Heart left ventricle (tissue), 16 donors: ENCODE measurements at regions not wholly inside any gene's neighbourhood (a gene's known extent, or its start where the extent isn't known, plus 50 kb on each side); places are given as distances from the start of the nearest gene placed in this dataset.

Source experiments
- ATAC-seq, 4 donors: fragments of 200-7000 bp; cut with Tn5 transposase; one replicate each; pipeline ENCODE4 v1.9.1; 2020 to 2022; ENCODE audit warnings: moderate library complexity in 4 of 4, mild to moderate bottlenecking in 3 of 4, moderate number of reproducible peaks in 1 of 4
- DNase-seq, 5 donors: peaks; one replicate each; pipeline ENCODE4 v3.0.0-alpha.2; 2020
- H3K27ac ChIP-seq, 12 donors: fragments of 200-600 bp; sonication (generic) in 4 of 12; one replicate each; pipeline versions ENCODE4 v1.5.0 to v1.8.0; 2016 to 2022; ENCODE audit warnings: mild to moderate bottlenecking in 2 of 12
- H3K27me3 ChIP-seq, 9 donors: fragments of 200-600 bp; sonication (generic) in 2 of 9; one replicate each; pipeline versions ENCODE4 v1.5.1 to v1.8.0; 2016 to 2022; ENCODE audit warnings: mild to moderate bottlenecking in 3 of 9
- H3K36me3 ChIP-seq, 9 donors: fragments of 200-600 bp; sonication (generic) in 2 of 9; one replicate each; pipeline versions ENCODE4 v1.5.0 to v1.8.0; 2018 to 2022; ENCODE audit warnings: mild to moderate bottlenecking in 2 of 9
- H3K4me1 ChIP-seq, 12 donors: fragments of 200-600 bp; sonication (generic) in 4 of 12; one replicate each; pipeline versions ENCODE4 v1.5.0 to v1.8.0; 2016 to 2022; ENCODE audit warnings: mild to moderate bottlenecking in 3 of 12
- H3K4me3 ChIP-seq, 12 donors: fragments of 200-600 bp; sonication (generic) in 4 of 12; one replicate each; pipeline versions ENCODE4 v1.5.0 to v1.8.0; 2017 to 2022; ENCODE audit warnings: mild to moderate bottlenecking in 9 of 12, moderate library complexity in 4 of 12
- H3K9me3 ChIP-seq, 12 donors: fragments of 200-600 bp; sonication (generic) in 4 of 12; one replicate each; pipeline versions ENCODE4 v1.5.0 to v1.8.0; 2016 to 2022; ENCODE audit warnings: mild to moderate bottlenecking in 1 of 12
- POLR2A ChIP-seq, 2 donors: fragments of 450-650 bp; IDR thresholded peaks; one replicate each; pipeline ENCODE4 v1.6.1; 2017; ENCODE audit warnings: antibody characterized with exemption in 2 of 2, mild to moderate bottlenecking in 2 of 2, moderate library complexity in 2 of 2
- WGBS, 4 donors: extraction: QIAGEN DNeasy Blood & Tissue Kit in 2 of 4; methylation state at CpG; one replicate each; pipeline versions ENCODE4 v1.1.5 to v1.1.7; 2013 to 2018; 5-methylcytosine and 5-hydroxymethylcytosine counted together
- intact Hi-C, 10 donors: fragments of 100-400 bp; cut with DNase I; formaldehyde crosslinking; loops; one replicate each; pipeline versions ENCODE4 v1.11.1 to v1.14.2; 2022
- TF ChIP-seq, protein P1 (sequence below), 12 donors: fragments of 200-600 bp; sonication (generic) in 4 of 12; IDR thresholded peaks; one replicate each; pipeline versions ENCODE4 v1.5.0 to v1.8.0; 2018 to 2022; ENCODE audit warnings: antibody characterized with exemption in 12 of 12, mild to moderate bottlenecking in 5 of 12
- donor health status: ischemic (EF 13 %, LVEDD 7.1; RV severe dilation, severe dysfunction).
- donor health status: healthy with polysubstance abuse.
- donor health status: DM: no; HTN: yes; CAD: no.
- donor health status: DM: no; HTN: no; CAD: no.
- donor health status: ischemic (EF 25% LVEDD 6.9; RV normal size, moderate dysfunction).
- donor health status: ischemic (EF 25% LVEDD 5.7; RV mildly dilated, moderate dysfunction).
- donor health status: healthy.
- donor health status: DM: yes; HTN: yes; CAD: no.
- donor health status: ischemic (EF 35%, LVEDD 5.7; RV mildly dilated, moderate dysfunction).
- donor health status: nonischemic (EF 11% LVEDD 7.7; RV severe dilation, severe dysfunction).
- donor health status: DM: yes; HTN: yes; CAD: no.
- donor health status: PGD.
- donor health status: ischemic (EF 29% LVEDD 5.4; RV normal size, mild dysfunction).
- donor health status: nonischemic (EF 23%, LVEDD 6.1; RV moderate dilation, normal function).

DNA sequence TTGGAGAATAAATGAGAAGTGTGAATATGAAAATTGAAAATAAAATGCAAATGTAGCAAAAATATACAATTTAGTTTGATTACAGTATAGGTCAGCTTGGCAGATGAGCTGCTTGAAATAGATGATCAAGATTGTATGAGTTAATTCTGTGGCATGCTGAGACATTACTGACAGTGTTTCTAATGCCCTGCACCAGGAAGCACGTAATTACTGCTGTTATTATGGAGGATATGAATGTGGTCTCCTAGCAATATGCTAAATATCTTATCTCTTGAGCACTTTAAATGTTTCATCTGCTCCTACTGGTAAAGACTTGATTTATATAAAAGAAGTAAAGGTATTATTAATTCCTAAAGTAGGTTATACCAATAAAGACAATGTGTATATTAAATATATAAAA is 1015.5 kb downstream of the PLOD2 start:
- Histone ChIP-seq H3K4me3 (no peak overlapping the region), H3K27ac (no peak overlapping the region), H3K4me1 (no peaks in the 10 kb centered on the region), H3K9me3 (peaks cover 0 to 4% (median 0%) of the 10 kb centered on the region in 12 donors), H3K36me3 (no peaks in the 10 kb centered on the region), H3K27me3 (no peaks in the 10 kb centered on the region)
- ATAC-seq (no peak), DNase-seq (no peak)
- intact Hi-C loops, result no loop called here
- WGBS, 4 donors, result 24 to 35% (median 33%) methylated on average over 1 of the region's 1 CpG
- TF ChIP-seq, protein P1, sequence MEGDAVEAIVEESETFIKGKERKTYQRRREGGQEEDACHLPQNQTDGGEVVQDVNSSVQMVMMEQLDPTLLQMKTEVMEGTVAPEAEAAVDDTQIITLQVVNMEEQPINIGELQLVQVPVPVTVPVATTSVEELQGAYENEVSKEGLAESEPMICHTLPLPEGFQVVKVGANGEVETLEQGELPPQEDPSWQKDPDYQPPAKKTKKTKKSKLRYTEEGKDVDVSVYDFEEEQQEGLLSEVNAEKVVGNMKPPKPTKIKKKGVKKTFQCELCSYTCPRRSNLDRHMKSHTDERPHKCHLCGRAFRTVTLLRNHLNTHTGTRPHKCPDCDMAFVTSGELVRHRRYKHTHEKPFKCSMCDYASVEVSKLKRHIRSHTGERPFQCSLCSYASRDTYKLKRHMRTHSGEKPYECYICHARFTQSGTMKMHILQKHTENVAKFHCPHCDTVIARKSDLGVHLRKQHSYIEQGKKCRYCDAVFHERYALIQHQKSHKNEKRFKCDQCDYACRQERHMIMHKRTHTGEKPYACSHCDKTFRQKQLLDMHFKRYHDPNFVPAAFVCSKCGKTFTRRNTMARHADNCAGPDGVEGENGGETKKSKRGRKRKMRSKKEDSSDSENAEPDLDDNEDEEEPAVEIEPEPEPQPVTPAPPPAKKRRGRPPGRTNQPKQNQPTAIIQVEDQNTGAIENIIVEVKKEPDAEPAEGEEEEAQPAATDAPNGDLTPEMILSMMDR (IDR thresholded peaks at IDR 0.05), result no peak
- TF ChIP-seq POLR2A (IDR thresholded peaks at IDR 0.05), result no peak

DNA sequence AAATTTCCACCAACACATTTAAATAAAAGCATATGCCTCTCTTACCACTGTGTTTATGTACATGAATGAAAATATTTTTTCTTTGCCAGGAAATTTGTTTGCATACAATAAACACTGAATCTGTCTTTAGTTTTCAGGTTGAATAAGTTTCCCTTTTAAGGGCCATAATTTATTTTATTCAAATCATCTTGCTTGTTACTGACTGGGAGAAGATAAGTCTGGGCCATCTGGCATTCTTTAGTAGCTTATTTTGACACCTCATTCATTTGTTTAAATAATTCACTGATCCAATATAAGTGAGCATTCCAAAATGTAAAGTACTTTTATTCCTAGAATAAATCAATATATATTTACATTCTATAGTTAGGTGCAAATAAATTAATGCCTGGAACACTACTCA is 1001.3 kb downstream of the PLOD2 start:
- no peaks in the 10 kb centered on the region for H3K9me3 ChIP-seq
- no peaks in the 10 kb centered on the region for H3K4me1 ChIP-seq
- intact Hi-C loops, result no loop called here
- no peak overlapping the region for H3K27ac ChIP-seq
- no peak for DNase-seq
- ATAC-seq, result no peak
- H3K36me3 ChIP-seq, result no peaks in the 10 kb centered on the region
- no peak overlapping the region for H3K4me3 ChIP-seq
- no peaks in the 10 kb centered on the region for H3K27me3 ChIP-seq
- TF ChIP-seq, protein P1 (IDR thresholded peaks at IDR 0.05), result no peak
- TF ChIP-seq POLR2A (IDR thresholded peaks at IDR 0.05), result no peak

GRCh38 chr3:145170121-145170520 is 990.9 kb downstream of the PLOD2 start:
- no peak overlapping the region for H3K4me3 ChIP-seq
- no peaks in the 10 kb centered on the region for H3K36me3 ChIP-seq
- H3K27ac ChIP-seq, result no peak overlapping the region
- DNase-seq (no peak), ATAC-seq (no peak)
- TF ChIP-seq POLR2A (IDR thresholded peaks at IDR 0.05), result no peak
- TF ChIP-seq, protein P1 (IDR thresholded peaks at IDR 0.05), result no peak
- H3K4me1 ChIP-seq, result no peaks in the 10 kb centered on the region
- no peaks in the 10 kb centered on the region for H3K27me3 ChIP-seq
- intact Hi-C loops, result no loop called here
- WGBS, 4 donors, result 52 to 62% (median 59%) methylated on average over 2 of the region's 2 CpGs
- H3K9me3 ChIP-seq, result no peaks in the 10 kb centered on the region

GRCh38 chr3:145175626-145176025 is 985.4 kb downstream of the PLOD2 start:
- no peaks in the 10 kb centered on the region for H3K9me3 ChIP-seq
- no peak for DNase-seq
- no peak overlapping the region for H3K4me3 ChIP-seq
- no peaks in the 10 kb centered on the region for H3K4me1 ChIP-seq
- no peak overlapping the region for H3K27ac ChIP-seq
- intact Hi-C loops, result no loop called here
- H3K36me3 ChIP-seq, result no peaks in the 10 kb centered on the region
- ATAC-seq, result no peak
- WGBS, 4 donors, result 63 to 71% (median 64%) methylated on average over 3 of the region's 3 CpGs
- TF ChIP-seq POLR2A (IDR thresholded peaks at IDR 0.05), result no peak
- TF ChIP-seq, protein P1 (IDR thresholded peaks at IDR 0.05), result no peak
- no peaks in the 10 kb centered on the region for H3K27me3 ChIP-seq
